ENCODE measurements at regions not wholly inside any gene's neighbourhood (a gene's known extent, or its start where the extent isn't known, plus 50 kb on each side); places are given as distances from the start of the nearest gene placed in this dataset.

- intact Hi-C loops (cut with DNase I) = no loop called here
Observed at GRCh38 chr10:43943119-43943817, 294.6 kb upstream of the ZNF32 start.

GRCh38 chr10:43942096-43942850 lies 293.6 kb upstream of the ZNF32 start:
- DNase-seq = peak in 4 of 42 donors; percentile 24 to 32 (median 28)
- intact Hi-C loops (cut with DNase I) = no loop called here

More at GRCh38 chr10:43943119-43943817, 294.6 kb upstream of the ZNF32 start:
- peak in 3 of 42 donors; percentile 18 to 25 (median 22) for DNase-seq

DNA sequence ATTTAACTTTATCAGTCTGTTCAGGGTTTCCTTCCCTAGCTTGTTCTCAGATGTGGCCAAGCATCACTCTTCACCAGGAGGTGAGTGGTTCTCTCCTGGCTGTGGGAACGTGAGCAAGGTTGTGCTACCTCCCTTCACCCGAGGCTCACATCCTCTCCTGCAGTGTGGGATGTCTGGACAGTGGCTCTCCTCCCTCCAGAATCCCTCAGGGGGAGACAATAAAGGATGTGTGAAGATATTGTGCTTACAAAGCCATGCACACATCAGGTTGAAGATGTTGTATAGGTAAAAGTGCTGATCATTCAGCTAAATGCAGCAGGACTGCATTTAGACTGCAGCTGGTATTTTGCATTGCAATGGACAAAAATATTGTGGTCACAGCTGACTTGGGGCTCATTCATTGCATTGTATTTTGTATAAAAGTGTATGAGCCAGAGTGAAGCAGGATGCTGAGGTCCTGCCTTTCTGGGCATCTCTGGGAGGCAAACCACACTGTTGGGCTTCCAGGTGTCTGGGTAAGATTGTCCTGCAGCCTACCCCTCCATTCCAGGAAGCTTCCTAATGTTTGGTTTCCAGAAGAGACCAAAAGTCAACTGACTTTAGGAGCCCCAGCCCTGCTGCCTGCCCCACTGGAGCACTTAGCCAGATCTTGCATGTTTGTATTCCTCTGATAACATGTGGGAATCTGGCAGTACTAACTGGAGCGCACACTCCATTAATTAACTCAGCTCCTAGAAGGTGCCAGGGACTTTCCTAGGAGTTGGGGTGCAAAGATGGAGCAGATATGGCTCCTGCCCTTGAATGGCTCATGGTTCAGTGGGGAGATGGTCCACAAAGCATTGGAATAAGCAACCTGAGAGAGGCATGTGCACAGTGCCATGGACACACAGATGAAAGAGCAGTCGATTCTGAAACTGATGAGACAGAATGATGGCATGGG lies 292.5 kb upstream of the ZNF32 start:
- intact Hi-C loops (cut with DNase I) = no loop called here
- peak in 4 of 42 donors; percentile 19 to 33 (median 25) for DNase-seq

DNA sequence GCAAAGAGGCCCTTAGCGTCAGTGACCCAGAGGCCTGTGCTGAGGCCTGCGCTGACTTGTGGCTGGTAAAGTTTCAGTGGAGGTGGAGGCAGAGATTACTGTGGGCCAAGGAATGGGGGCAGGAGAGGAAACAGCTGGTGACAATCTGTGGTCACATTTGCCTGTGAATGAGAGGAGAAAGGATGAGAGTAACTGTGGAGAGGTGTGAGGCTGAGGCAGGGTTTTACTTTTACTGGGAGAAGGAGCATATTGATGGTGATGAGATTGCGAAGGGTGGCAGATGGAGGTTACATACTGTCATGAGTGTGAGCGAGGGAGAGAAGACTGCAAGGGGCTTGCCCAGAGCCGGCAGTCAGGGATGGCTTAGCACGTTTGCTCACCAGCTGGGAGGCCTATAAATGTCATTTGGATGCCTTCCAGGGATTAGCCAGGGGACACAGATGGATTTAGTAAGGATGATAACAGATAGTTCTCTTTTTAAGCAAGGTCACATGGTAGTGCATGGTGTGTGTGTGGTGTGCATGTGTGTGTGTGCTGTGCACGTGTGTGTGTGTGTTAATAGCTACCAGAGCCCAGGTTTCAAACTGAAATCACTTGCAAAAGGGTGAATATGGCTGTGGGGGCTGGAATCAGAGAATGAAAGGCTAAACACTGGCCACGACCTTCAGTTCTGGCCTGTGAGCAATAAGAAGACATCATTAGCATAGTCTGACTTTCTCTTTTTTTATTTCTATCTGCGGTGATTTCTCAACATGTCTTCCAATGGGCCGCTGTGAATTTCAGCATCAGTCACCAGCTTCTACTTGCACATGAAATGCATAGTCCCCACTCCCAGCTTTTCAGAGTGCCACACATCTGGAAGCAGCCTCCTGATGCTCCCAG lies 291.5 kb upstream of the ZNF32 start:
- DNase-seq = peak in 5 of 42 donors; percentile 7 to 31 (median 25)

GRCh38 chr10:43939389-43939938 lies 290.8 kb upstream of the ZNF32 start:
- intact Hi-C loops (cut with DNase I) = no loop called here
- peak in 2 of 42 donors; percentile 16 to 28 for DNase-seq

More for the DNA sequence above, 291.5 kb upstream of the ZNF32 start:
- intact Hi-C loops (cut with DNase I) = no loop called here

DNA sequence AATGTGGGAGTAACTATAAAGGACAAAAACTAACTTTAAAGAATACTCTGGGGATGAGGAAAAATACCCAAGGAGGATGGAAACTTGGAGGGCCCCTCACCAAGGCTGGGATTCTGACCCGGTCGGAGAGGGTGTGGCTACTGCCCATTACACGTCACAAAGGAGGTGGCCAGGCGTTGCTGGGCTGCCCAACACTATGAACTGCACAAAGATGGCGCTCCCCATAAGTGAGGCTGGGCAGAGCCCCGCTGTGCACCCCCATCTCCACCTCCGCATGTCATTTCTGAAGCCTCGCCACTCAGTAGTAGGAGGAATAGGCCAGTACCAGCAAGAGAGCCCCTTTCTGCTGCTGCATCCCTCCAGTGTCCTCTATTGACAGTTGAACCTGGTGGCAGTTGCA lies 290.1 kb upstream of the ZNF32 start:
- DNase-seq = peak in 3 of 42 donors; percentile 21 to 32 (median 25)
- intact Hi-C loops (cut with DNase I) = no loop called here

DNA sequence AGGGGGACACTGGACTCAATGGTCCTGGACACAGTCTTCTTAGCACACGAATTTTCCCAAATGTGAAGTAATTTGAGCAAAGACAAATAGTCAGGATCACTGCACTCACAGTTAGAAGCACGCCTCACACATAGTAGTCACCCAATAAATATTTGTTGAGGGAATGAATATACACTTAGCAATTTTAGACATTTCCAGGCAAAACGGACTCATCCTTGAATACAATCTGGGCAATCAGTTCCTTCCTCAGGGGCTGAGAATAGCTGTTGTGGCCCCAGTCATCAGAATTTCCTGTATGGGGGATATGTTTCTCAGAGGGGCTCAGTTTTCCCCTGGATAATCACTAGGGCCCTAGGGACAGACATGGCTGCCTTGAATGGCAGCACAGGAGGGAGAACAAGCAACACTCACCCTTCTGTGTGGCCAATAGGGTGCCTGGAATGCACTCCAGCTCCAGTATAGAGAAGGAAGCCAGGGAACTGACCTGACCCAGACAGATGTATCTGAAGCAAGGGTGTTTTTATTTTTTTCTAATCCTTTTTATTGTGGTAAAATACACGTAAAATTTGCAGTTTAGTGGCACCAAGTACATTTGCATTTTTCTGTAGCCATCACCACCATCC lies 282.7 kb upstream of the ZNF32 start:
- intact Hi-C loops (cut with DNase I) = no loop called here
- no peak for DNase-seq

DNA sequence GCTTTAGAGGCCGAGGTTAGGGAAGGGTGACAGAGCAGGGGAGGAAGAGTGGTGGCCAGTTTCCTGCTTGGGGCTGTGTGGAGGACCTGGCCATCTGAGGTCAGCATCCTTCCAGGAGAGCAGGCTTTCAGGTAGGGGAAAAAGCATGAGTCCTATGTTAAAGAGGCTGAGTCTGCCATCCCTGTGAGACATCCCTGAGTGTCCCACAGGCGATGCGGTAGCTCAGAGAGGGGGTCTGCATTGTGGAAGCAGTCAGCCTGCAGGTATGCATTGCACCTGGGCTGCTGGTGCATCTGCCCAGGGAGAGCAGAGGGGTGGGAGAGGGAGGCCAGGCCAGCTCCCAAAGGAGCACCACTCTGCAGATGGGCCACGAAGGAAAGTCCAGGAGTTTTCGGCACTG lies 282.1 kb upstream of the ZNF32 start:
- intact Hi-C loops (cut with DNase I) = no loop called here
- peak in 1 of 42 donors; percentile 24 for DNase-seq

- DNase-seq = peak in 1 of 42 donors; percentile 31
- intact Hi-C loops (cut with DNase I) = no loop called here
Observed at GRCh38 chr10:43930243-43930642, 281.6 kb upstream of the ZNF32 start.

GRCh38 chr10:43929122-43929521 lies 280.4 kb upstream of the ZNF32 start:
- DNase-seq = peak in 1 of 42 donors; percentile 17
- intact Hi-C loops (cut with DNase I) = no loop called here

- intact Hi-C loops (cut with DNase I) = no loop called here
Observed at GRCh38 chr10:43928425-43928968, 279.8 kb upstream of the ZNF32 start.

DNA sequence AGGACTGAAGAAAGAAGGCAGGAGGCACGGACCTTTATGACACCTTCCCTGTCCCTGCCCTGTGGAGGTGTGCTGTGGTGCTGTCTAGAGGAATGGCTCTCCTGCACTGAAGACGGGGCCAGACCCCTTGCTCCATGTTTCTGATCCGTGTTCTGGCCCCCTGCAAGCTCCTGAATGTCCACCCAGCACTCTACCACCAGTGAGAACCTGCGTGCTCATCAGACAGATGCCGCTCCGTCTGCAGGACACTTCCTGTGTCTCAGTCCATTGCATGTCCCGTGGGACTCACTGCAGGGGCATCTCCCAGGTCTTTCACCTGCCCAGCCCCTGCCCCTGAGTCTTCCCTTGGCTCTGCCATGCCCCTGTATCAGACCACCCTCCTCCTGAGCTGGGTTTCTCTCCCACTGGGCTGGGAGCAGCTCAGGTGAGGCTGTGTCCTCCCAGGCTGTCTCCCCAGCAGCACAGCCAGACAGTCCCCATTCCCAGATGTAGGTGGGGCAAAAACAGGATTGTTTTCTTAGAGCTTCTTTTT lies 278.3 kb upstream of the ZNF32 start:
- intact Hi-C loops (cut with DNase I) = no loop called here
- DNase-seq = peak in 1 of 42 donors; percentile 17

More at GRCh38 chr10:43928425-43928968, 279.8 kb upstream of the ZNF32 start:
- DNase-seq = peak in 1 of 42 donors; percentile 15

DNA sequence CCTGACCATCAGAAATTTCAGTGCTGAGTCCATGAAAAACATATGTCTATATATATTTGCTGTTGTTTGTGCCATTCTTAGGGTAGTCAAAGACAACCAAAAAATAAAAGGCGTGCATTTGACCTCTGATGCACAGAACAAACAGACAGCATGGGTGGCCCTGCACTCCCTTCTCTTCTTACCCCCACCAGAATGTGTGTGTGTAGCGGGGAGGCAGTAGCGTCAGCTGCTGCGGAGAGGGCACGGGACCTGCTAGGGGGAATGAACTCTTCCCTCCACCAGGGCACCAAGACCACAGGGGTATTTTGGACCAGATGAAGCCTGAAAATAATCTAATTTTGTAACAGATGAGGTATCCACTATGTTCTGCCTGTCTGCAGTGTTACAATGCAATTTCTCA lies 277.7 kb upstream of the ZNF32 start:
- intact Hi-C loops (cut with DNase I) = no loop called here
- no peak for DNase-seq

DNA sequence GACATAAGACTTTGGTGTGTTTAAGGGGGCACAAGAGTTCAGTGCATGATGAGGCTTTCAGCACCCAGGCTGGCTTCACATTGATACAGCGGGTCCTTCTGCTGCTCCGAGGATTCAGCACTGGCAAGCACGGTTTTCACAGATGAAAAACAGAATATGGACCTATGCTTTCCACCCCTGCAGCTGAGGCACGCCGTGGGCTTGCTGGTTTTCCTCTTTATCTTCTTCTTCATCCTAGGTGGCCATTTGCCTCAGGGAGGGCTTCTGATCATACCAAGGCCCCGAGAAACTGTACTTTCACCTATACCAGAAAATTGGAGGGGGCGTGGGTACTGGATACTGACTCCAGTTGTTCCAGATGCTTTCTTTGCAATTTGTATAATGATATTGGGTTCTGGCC lies 277.1 kb upstream of the ZNF32 start:
- peak in 1 of 42 donors; percentile 18 for DNase-seq
- intact Hi-C loops (cut with DNase I) = no loop called here

- intact Hi-C loops (cut with DNase I) = no loop called here
- peak in 1 of 42 donors; percentile 12 for DNase-seq
Observed at GRCh38 chr10:43923328-43923727, 274.6 kb upstream of the ZNF32 start.

DNA sequence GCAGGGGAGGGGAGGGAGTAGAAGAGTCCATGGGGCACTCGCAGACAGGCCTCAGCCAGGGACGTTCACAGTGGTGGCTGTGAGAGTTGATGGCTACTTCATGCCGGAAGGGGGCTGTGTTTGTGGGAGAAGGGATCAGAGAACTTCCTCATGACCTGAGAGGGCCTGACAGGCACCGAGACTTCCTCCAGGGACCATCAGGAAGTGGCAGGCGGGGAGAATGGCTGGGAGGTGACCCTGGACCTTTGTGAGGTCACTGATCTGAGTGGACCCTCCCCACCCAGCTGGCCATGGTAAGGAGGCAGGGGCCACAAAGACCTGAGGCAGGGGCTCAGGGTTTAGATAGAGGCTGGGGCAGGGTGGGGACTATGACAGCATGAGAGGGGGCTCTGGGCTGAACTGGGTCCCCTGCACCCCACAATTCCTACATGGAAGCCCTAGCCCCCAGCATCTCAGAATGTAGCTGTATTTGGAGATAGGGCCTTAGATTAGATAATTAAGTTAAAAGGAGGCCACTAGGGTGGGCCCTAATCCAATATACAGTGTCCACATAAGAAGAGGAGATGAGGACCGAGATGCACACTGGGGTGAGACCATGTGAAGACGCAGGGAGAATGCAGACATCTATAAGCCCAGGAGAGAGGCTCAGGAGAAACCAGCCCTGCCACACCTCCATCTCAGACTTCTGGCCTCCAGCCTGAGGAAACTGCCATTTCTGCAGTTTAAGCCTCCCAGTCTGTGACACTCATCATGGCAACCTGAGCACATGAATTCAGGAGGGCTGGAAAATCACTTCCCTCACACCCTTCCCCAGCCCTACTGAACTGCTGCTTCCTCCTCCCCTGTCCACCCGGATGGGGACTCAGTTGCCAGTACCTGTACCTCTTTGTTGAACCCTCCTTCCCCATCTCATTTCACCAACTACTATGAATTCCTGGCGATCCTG lies 273.9 kb upstream of the ZNF32 start:
- peak in 2 of 42 donors; percentile 30 to 39 for DNase-seq
- intact Hi-C loops (cut with DNase I) = no loop called here
